ENCODE measurements at regions not wholly inside any gene's neighbourhood (a gene's known extent, or its start where the extent isn't known, plus 50 kb on each side); places are given as distances from the start of the nearest gene placed in this dataset.
"Not testable (repeated sequence)": the region's sequence is repeated elsewhere in the genome, so short reads cannot be mapped to it uniquely, and the experiment has no call there.

DNA sequence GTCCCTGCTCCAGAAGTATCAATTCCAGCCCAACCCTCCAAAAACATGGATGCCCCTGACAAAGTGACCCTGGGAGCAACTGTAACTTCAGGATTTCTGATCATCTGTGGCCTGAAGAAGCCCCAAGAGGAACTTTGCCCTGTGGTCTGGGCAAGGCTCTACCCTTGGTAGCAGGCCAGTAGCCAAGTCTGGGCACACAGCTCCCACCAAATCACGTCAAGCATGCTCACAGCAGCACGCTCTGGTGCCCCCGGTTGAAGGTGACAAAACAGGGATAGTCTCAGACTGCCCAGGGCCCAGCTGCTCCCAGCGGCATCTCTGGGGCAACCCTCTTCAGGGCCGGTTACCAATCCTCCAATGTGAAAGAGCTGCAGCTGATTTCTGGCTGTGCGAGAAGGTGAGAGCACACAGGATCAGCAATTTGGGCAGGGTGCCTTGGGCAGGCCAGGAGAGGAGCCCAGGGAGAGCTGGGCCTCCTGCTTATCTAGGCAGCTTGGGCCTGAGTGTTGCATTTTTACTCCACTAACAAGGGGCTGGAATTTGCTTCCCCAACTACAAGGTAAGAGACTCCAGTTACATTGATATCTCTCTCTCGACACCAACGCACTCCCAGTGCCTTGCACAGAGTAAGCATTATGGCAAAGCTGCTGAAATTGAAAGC, 418.1 kb downstream of the BCOR start:
- no peaks in the 10 kb centered on the region for H3K36me3 Mint-ChIP-seq (ENCODE audit: low read depth)
- no peaks in the 10 kb centered on the region for H3K9me3 Mint-ChIP-seq
- no peaks in the 10 kb centered on the region for H3K4me1 Mint-ChIP-seq (ENCODE audit: low read depth)
- H3K27me3 Mint-ChIP-seq = peaks cover 40% of the 10 kb centered on the region
- no peak for DNase-seq
- H3K27ac Mint-ChIP-seq = no peak overlapping the region
- H3K4me3 Mint-ChIP-seq = no peak overlapping the region

GRCh38 chrX:39681885-39682284, 415.9 kb downstream of the BCOR start:
- Mint-ChIP-seq H3K27ac (no peak overlapping the region), H3K27me3 (peaks cover 59% of the 10 kb centered on the region), H3K4me1 (ENCODE audit: low read depth) (no peaks in the 10 kb centered on the region), H3K36me3 (ENCODE audit: low read depth) (no peaks in the 10 kb centered on the region), H3K9me3 (no peaks in the 10 kb centered on the region), H3K4me3 (no peak overlapping the region)
- DNase-seq = no peak

DNA sequence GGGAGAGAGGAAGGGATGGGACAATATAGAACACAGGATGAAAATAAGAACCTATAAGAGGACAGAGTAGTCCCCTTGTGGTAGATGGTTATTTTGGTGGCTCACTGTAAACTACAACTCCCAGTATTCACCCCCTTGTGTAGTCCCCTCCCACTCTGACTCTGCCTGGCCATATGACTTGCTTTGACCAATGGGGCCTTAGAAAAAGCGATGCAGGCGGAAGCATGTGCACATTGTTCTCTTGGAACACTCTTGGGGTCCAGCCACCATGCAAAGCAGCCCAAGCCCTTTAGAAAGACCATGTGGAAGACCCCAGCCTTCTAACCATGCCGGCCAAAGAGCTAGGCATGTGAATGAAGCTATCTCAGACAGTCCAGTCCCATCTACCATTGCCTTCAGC, 415.0 kb downstream of the BCOR start:
- Mint-ChIP-seq H3K27me3 (peaks cover 62% of the 10 kb centered on the region), H3K9me3 (no peaks in the 10 kb centered on the region), H3K27ac (no peak overlapping the region), H3K36me3 (ENCODE audit: low read depth) (no peaks in the 10 kb centered on the region), H3K4me3 (no peak overlapping the region), H3K4me1 (ENCODE audit: low read depth) (no peaks in the 10 kb centered on the region)
- DNase-seq = no peak

GRCh38 chrX:39688219-39688575, 409.6 kb downstream of the BCOR start:
- peaks cover 3% of the 10 kb centered on the region for H3K4me1 Mint-ChIP-seq (ENCODE audit: low read depth)

DNA sequence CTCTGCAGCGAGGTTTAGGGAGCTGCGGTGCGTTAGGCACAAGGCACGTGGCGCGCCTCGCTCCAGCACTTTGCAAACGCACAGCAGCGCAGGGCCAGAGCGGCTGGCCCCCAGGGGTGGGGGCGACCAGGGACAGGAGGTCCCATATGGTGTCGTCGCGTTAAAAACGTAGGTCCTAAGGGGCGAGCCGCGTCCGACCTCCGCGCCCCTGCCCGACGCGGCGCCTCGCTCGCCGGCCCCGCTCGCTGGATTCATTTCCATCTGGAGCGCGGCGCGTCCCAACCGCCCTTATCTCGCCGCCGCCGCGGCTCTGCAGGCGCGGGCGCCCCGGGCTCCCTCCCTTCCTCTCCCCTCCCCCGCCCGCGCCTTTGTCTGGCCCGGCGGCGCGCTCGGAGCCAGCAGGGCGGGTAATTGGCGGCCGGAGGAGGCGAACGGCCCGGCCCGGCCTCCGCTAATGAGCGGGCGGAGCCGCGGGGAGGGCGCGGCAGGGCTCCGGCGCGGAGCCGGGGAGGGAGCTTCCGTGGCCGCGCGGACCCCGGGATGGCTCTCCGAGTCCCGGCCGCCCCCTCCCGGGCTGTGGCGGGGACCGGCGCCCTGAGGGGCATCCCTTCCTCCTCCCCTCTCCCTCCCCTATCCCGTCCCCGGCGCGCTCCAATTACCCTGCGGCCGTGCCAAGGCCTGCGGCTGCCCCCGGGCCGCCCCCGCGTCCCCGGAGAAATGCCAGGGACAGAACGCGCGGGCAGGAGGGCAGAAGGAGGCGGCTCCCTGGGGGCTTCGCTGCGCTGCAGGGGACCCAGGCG, 409.0 kb downstream of the BCOR start:
- Mint-ChIP-seq H3K36me3 (ENCODE audit: low read depth) (no peaks in the 10 kb centered on the region), H3K4me3 (no peak overlapping the region), H3K27me3 (peaks cover 80% of the 10 kb centered on the region), H3K9me3 (no peaks in the 10 kb centered on the region), H3K4me1 (ENCODE audit: low read depth) (peaks cover 3% of the 10 kb centered on the region), H3K27ac (no peak overlapping the region)
- peak; percentile 47 for DNase-seq

More at GRCh38 chrX:39688219-39688575, 409.6 kb downstream of the BCOR start:
- no peak for DNase-seq
- no peaks in the 10 kb centered on the region for H3K9me3 Mint-ChIP-seq
- peaks cover 82% of the 10 kb centered on the region for H3K27me3 Mint-ChIP-seq
- no peak overlapping the region for H3K4me3 Mint-ChIP-seq
- no peaks in the 10 kb centered on the region for H3K36me3 Mint-ChIP-seq (ENCODE audit: low read depth)
- no peak overlapping the region for H3K27ac Mint-ChIP-seq

DNA sequence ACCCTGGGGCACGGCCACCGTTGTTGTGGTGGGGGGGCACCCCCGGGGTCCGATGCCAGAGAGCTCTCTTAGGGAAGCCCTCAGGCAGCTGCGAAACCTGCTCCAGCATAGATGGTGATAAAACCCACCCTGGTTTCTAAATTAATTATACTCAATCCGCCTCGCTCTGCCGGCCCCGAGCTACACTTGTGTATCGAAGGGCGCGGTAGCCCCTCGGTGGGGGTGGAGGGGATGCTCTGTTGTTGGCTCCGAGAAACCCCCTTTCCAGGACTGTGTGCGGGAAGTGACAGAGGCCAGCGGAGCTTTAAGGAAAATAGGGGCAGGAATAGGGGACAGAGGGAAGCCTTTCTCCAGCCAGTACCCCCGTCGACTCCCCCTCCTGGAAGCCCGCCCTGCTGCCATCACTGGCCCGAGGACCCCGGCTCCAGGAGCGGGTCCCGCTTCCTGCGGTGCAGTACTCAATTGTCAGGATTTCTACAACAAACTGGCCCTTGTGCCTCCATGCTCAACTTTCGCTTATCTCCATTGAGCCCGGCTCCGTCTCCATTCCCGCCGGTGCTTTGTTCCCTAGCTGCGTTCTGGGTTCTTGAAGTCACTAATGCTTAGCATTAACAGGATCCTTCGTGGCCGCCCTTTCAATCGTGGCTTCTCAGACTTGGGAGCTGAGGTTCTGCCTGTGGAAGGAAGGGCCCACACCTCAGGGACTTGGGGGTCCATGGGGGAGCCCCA, 408.2 kb downstream of the BCOR start:
- Mint-ChIP-seq H3K4me1 (ENCODE audit: low read depth) (peaks cover 3% of the 10 kb centered on the region), H3K27me3 (peaks cover 80% of the 10 kb centered on the region), H3K36me3 (ENCODE audit: low read depth) (no peaks in the 10 kb centered on the region), H3K4me3 (no peak overlapping the region), H3K27ac (no peak overlapping the region), H3K9me3 (no peaks in the 10 kb centered on the region)
- no peak for DNase-seq

- Mint-ChIP-seq H3K27ac (no peak overlapping the region), H3K4me1 (ENCODE audit: low read depth) (peaks cover 3% of the 10 kb centered on the region), H3K27me3 (peaks cover 74% of the 10 kb centered on the region), H3K9me3 (no peaks in the 10 kb centered on the region), H3K4me3 (no peak overlapping the region), H3K36me3 (ENCODE audit: low read depth) (no peaks in the 10 kb centered on the region)
- no peak for DNase-seq
These were observed 407.0 kb downstream of the BCOR start for GRCh38 chrX:39690541-39691415.

DNA sequence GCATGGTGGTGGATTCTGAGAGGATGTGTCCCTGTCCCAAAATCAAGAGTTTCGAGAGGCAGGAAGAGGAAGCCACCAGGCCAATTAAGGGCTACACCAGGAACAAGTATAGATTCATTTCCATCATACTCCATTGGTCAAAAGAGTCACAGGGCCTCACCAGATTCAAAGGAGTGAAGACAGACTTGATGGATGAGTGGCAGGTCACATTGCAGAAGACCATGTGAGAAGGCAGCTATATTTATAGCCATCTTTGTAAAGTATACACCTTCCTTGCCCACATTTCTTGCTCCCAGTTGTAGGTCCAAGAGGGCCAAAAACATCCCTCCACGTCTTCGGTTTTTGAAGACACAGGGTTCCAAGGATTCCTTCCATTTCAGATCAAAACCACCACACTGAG, 406.0 kb downstream of the BCOR start:
- Mint-ChIP-seq H3K9me3 (peaks cover 2% of the 10 kb centered on the region), H3K36me3 (ENCODE audit: low read depth) (no peaks in the 10 kb centered on the region), H3K27ac (no peak overlapping the region), H3K4me3 (no peak overlapping the region), H3K4me1 (ENCODE audit: low read depth) (peaks cover 3% of the 10 kb centered on the region), H3K27me3 (peaks cover 67% of the 10 kb centered on the region)
- no peak for DNase-seq

DNA sequence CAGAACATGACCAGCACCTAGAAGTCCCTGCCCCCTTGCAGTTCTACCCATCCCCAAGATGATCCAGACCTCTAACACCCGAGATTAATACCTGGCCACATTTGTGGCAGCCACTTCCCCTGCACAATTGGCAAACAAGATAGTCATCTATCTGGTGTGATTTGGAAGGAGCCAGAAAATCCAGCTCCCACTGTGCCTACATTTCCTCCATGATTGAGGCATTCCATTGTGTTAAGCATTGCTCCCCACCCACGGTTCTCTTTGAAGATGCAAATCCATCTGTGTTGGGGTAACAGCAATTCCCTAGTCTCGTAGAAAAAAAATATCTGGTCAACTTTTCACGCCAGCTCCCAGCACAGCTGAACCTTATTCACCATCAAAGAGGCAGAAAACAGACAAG, 405.0 kb downstream of the BCOR start:
- no peak overlapping the region for H3K27ac Mint-ChIP-seq
- no peaks in the 10 kb centered on the region for H3K36me3 Mint-ChIP-seq (ENCODE audit: low read depth)
- DNase-seq = no peak
- peaks cover 3% of the 10 kb centered on the region for H3K4me1 Mint-ChIP-seq (ENCODE audit: low read depth)
- no peak overlapping the region for H3K4me3 Mint-ChIP-seq
- peaks cover 61% of the 10 kb centered on the region for H3K27me3 Mint-ChIP-seq
- peaks cover 2% of the 10 kb centered on the region for H3K9me3 Mint-ChIP-seq

- no peak overlapping the region for H3K4me3 Mint-ChIP-seq
- DNase-seq = no peak
- peaks cover 56% of the 10 kb centered on the region for H3K27me3 Mint-ChIP-seq
- no peak overlapping the region for H3K27ac Mint-ChIP-seq
- H3K9me3 Mint-ChIP-seq = peaks cover 2% of the 10 kb centered on the region
- H3K36me3 Mint-ChIP-seq (ENCODE audit: low read depth) = no peaks in the 10 kb centered on the region
- no peaks in the 10 kb centered on the region for H3K4me1 Mint-ChIP-seq (ENCODE audit: low read depth)
These were observed 404.5 kb downstream of the BCOR start for GRCh38 chrX:39693298-39693697.

DNA sequence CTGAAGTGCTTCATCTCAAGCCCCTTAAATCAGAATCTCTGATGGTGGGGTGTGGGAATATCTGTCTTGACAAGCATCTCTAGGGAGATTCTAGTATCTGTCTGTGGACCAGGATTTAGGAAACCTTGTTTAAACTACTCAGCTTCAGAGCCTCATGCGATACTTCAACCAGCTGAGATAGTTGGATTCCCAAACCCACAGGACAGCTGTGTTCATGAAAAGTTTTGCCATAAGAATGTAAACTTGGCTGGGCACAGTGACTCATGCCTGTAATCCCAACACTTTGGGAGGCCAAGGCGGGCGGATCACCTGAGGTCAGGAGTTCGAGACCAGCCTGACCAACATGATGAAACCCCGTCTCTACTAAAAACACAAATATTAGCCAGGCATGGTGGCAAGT, 395.1 kb downstream of the BCOR start:
- peaks cover 36% of the 10 kb centered on the region for H3K27me3 Mint-ChIP-seq
- not testable (repeated sequence) for H3K4me1 Mint-ChIP-seq (ENCODE audit: low read depth); H3K27ac Mint-ChIP-seq; DNase-seq; H3K9me3 Mint-ChIP-seq; H3K36me3 Mint-ChIP-seq (ENCODE audit: low read depth); H3K4me3 Mint-ChIP-seq

- H3K27ac Mint-ChIP-seq = no peak overlapping the region
- H3K4me3 Mint-ChIP-seq = no peak overlapping the region
- no peak for DNase-seq
- peaks cover 38% of the 10 kb centered on the region for H3K27me3 Mint-ChIP-seq
- no peaks in the 10 kb centered on the region for H3K36me3 Mint-ChIP-seq (ENCODE audit: low read depth)
- H3K4me1 Mint-ChIP-seq (ENCODE audit: low read depth) = no peaks in the 10 kb centered on the region
- H3K9me3 Mint-ChIP-seq = no peaks in the 10 kb centered on the region
These were observed 394.5 kb downstream of the BCOR start for GRCh38 chrX:39703307-39703706.

GRCh38 chrX:39704590-39704989, 393.2 kb downstream of the BCOR start:
- DNase-seq = no peak
- no peaks in the 10 kb centered on the region for H3K36me3 Mint-ChIP-seq (ENCODE audit: low read depth)
- no peaks in the 10 kb centered on the region for H3K9me3 Mint-ChIP-seq
- H3K4me1 Mint-ChIP-seq (ENCODE audit: low read depth) = no peaks in the 10 kb centered on the region
- H3K27me3 Mint-ChIP-seq = peaks cover 40% of the 10 kb centered on the region
- H3K4me3 Mint-ChIP-seq = no peak overlapping the region
- no peak overlapping the region for H3K27ac Mint-ChIP-seq

DNA sequence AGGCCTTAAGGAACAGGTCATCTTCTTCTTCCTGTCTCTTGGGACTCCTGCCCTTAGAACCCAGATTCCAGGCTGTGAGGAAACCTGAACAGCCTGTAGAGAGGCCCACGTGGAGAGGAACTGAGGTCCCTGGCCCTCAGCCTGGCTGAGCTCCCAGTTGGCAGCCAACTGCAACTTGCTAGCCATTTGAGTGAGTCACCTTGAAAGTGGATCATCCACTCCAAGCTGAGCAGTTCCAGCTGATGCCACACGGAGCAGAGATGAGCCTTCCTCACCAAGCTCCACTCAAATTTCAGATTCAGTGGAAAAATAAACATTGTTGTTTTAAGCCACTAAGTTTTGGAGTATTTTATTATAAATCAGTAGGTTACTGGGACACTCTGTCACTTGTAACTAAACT, 392.5 kb downstream of the BCOR start:
- Mint-ChIP-seq H3K36me3 (ENCODE audit: low read depth) (no peaks in the 10 kb centered on the region), H3K27me3 (peaks cover 39% of the 10 kb centered on the region), H3K9me3 (no peaks in the 10 kb centered on the region), H3K4me3 (no peak overlapping the region), H3K4me1 (ENCODE audit: low read depth) (no peaks in the 10 kb centered on the region), H3K27ac (no peak overlapping the region)
- DNase-seq = no peak
